Mammary epithelial cell (primary cell): ENCODE measurements at regions not wholly inside any gene's neighbourhood (a gene's known extent, or its start where the extent isn't known, plus 50 kb on each side); places are given as distances from the start of the nearest gene placed in this dataset.

Experiments
- EZH2 ChIP-seq: IDR thresholded peaks from 2 replicates; pipeline ENCODE4 v1.6.1; 2012; ENCODE audit warnings: low read length, inconsistent platforms, borderline replicate concordance
- TF ChIP-seq, protein P1 (sequence below), 2 donors: IDR thresholded peaks in 1 of 2; conservative IDR thresholded peaks in 1 of 2; 2 replicates each; pipeline ENCODE4 v1.5.1; 2011 to 2012; ENCODE audit warnings: inconsistent platforms in 2 of 2, low read length in 2 of 2, mild to moderate bottlenecking in 2 of 2, control low read depth in 1 of 2, low read depth in 1 of 2; ENCODE audit not compliant: insufficient read depth in 1 of 2; ENCODE audit errors: extremely low read depth in 1 of 2

DNA sequence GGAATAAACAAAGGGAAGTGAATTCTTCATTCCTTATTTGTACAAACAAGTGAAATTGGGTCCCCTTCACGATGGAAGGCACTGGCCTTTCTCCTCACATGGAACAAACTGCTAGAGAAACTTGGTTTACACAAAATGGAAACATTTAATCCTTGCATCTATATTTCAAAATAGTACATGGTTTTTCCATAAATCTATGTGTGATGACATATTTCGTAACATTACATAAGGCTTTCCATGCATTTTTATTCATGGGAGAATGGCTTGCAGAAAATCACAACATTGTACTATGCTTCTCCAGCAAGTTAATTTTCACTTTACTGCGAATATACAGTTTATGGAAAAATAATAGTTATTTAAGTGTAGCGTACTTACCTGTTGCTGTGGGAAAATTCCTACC lies 81.0 kb upstream of the CDIN1 start:
- TF ChIP-seq, protein P1, sequence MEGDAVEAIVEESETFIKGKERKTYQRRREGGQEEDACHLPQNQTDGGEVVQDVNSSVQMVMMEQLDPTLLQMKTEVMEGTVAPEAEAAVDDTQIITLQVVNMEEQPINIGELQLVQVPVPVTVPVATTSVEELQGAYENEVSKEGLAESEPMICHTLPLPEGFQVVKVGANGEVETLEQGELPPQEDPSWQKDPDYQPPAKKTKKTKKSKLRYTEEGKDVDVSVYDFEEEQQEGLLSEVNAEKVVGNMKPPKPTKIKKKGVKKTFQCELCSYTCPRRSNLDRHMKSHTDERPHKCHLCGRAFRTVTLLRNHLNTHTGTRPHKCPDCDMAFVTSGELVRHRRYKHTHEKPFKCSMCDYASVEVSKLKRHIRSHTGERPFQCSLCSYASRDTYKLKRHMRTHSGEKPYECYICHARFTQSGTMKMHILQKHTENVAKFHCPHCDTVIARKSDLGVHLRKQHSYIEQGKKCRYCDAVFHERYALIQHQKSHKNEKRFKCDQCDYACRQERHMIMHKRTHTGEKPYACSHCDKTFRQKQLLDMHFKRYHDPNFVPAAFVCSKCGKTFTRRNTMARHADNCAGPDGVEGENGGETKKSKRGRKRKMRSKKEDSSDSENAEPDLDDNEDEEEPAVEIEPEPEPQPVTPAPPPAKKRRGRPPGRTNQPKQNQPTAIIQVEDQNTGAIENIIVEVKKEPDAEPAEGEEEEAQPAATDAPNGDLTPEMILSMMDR (conservative IDR thresholded peaks at IDR 0.05 in 1 of 2, IDR thresholded peaks at IDR 0.05 in 1 of 2; ENCODE audit: extremely low read depth in 1 of 2, insufficient read depth in 1 of 2, low read depth in 1 of 2, low read length in 2 of 2) = no peak
- TF ChIP-seq EZH2 = no peak
